B cell (primary cell): ENCODE measurements at regions not wholly inside any gene's neighbourhood (a gene's known extent, or its start where the extent isn't known, plus 50 kb on each side); places are given as distances from the start of the nearest gene placed in this dataset.

Experiments used
- ATAC-seq: fragments of 200-7000 bp; cut with Tn5 transposase; one replicate; pipeline ENCODE4 v1.10.0; 2021; ENCODE audit warnings: low read depth, mild to moderate bottlenecking, moderate number of reproducible peaks, moderate library complexity
- CTCF ChIA-PET: fragments of 350-600 bp; sonication (Branson Sonifier 250); formaldehyde crosslinking; loops from one replicate; lab custom pipeline; 2021; ENCODE audit warnings: antibody characterized with exemption, inconsistent platforms; lab: Charles Lee
- POLR2A ChIA-PET: fragments of 350-600 bp; sonication (Branson Sonifier 250); formaldehyde crosslinking; loops from one replicate; lab custom pipeline; 2021; ENCODE audit warnings: antibody characterized with exemption; lab: Charles Lee
- DNase-seq: peaks from one replicate; pipeline ENCODE4 v3.0.0; 2013
- H2AFZ ChIP-seq: 2 replicates; pipeline ENCODE4 v1.6.1; 2012; ENCODE audit warnings: mild to moderate bottlenecking, low read depth, low read length; ENCODE audit not compliant: insufficient read depth, poor library complexity, severe bottlenecking
- H3K27ac ChIP-seq, 2 donors: 1 replicate in 1 of 2; 2 replicates in 1 of 2; pipeline ENCODE4 v1.5.1; 2012 to 2013; ENCODE audit warnings: low read length in 2 of 2, mild to moderate bottlenecking in 2 of 2, moderate library complexity in 1 of 2
- H3K27me3 ChIP-seq, 4 experiments: fragments of 200-600 bp in 1 of 4; sonication (generic) in 1 of 4; replicated peaks in 1 of 4; 1 replicate in 2 of 4; 2 replicates in 2 of 4; pipeline versions ENCODE4 v1.6.1 to v1.7.0; 2013 to 2016; ENCODE audit warnings: low read length in 3 of 4, mild to moderate bottlenecking in 2 of 4, mixed read lengths in 1 of 4, moderate library complexity in 1 of 4; ENCODE audit not compliant: insufficient read depth in 4 of 4, control insufficient read depth in 3 of 4; ENCODE audit errors: control extremely low read depth in 1 of 4
- H3K36me3 ChIP-seq, 2 experiments: replicated peaks in 1 of 2; 1 replicate in 1 of 2; 2 replicates in 1 of 2; pipeline versions ENCODE4 v1.6.1 to v1.7.1; 2013; ENCODE audit warnings: low read length in 1 of 2; ENCODE audit not compliant: insufficient read depth in 2 of 2, control insufficient read depth in 1 of 2; ENCODE audit errors: control extremely low read depth in 1 of 2, extremely low read depth in 1 of 2
- H3K4me1 ChIP-seq, 2 donors: fragments of 200-600 bp in 1 of 2; sonication (generic) in 1 of 2; 1 replicate in 1 of 2; 2 replicates in 1 of 2; pipeline versions ENCODE4 v1.5.1 to v1.6.1; 2013 to 2017; ENCODE audit warnings: low read length in 2 of 2; ENCODE audit not compliant: control insufficient read depth in 2 of 2, insufficient read depth in 2 of 2
- H3K4me2 ChIP-seq: replicated peaks from 2 replicates; pipeline ENCODE3; 2012; ENCODE audit warnings: mild to moderate bottlenecking, low read depth, low read length; ENCODE audit not compliant: poor library complexity, severe bottlenecking
- H3K4me3 ChIP-seq, 5 experiments: fragments of 200-600 bp in 1 of 5; sonication (generic) in 1 of 5; 1 replicate in 3 of 5; 2 replicates in 2 of 5; pipeline versions ENCODE4 v1.5.1 to v1.7.0; 2011 to 2016; ENCODE audit warnings: low read length in 4 of 5, mild to moderate bottlenecking in 4 of 5, low read depth in 2 of 5, control low read depth in 1 of 5, moderate library complexity in 1 of 5; ENCODE audit not compliant: insufficient read depth in 1 of 5; ENCODE audit errors: control extremely low read depth in 1 of 5, extremely low read depth in 1 of 5
- H3K79me2 ChIP-seq: fragments of 200-600 bp; sonication (generic); one replicate; pipeline ENCODE4 v1.6.0; 2016; ENCODE audit warnings: low read length; ENCODE audit not compliant: control insufficient read depth, insufficient read depth
- H3K9ac ChIP-seq: fragments of 200-600 bp; sonication (generic); 2 replicates; pipeline ENCODE4 v1.6.1; 2017; ENCODE audit warnings: mild to moderate bottlenecking, low read length, moderate library complexity
- H3K9me3 ChIP-seq, 3 donors: one replicate each; pipeline versions ENCODE4 v1.6.1 to v1.7.1; 2013; ENCODE audit warnings: low read length in 2 of 3; ENCODE audit not compliant: control insufficient read depth in 2 of 3, insufficient read depth in 1 of 3; ENCODE audit errors: control extremely low read depth in 1 of 3
- H4K20me1 ChIP-seq: 2 replicates; pipeline ENCODE4 v1.6.0; 2012; ENCODE audit warnings: mild to moderate bottlenecking, low read length; ENCODE audit not compliant: insufficient read depth, control insufficient read depth, poor library complexity, severe bottlenecking
- H3K27ac Mint-ChIP-seq: one replicate; pipeline ENCODE4 v1.8.0; 2021; ENCODE audit warnings: mixed read lengths
- H3K27me3 Mint-ChIP-seq: one replicate; pipeline ENCODE4 v1.8.0; 2021; ENCODE audit warnings: mixed read lengths
- H3K4me1 Mint-ChIP-seq: one replicate; pipeline ENCODE4 v1.8.0; 2021; ENCODE audit warnings: mixed read lengths
- H3K4me3 Mint-ChIP-seq: one replicate; pipeline ENCODE4 v1.8.0; 2021; ENCODE audit warnings: mixed read lengths
- H3K9me3 Mint-ChIP-seq: one replicate; pipeline ENCODE4 v1.8.0; 2022; ENCODE audit warnings: mixed read lengths; ENCODE audit not compliant: insufficient read depth
- CTCF ChIP-seq: fragments of 200-600 bp; IDR thresholded peaks from one replicate; pipeline ENCODE4 v1.8.0; 2022; ENCODE audit warnings: antibody characterized with exemption, mild to moderate bottlenecking
- EZH2 ChIP-seq: IDR thresholded peaks from 2 replicates; pipeline ENCODE4 v1.6.1; 2012; ENCODE audit warnings: borderline replicate concordance, low read depth, mild to moderate bottlenecking, moderate library complexity, low read length; ENCODE audit not compliant: insufficient read depth, poor library complexity, severe bottlenecking
- WGBS: methylation state at CpG from one replicate; pipeline ENCODE4 v1.1.5; 2013; ENCODE audit warnings: missing lambda C conversion rate; ENCODE audit not compliant: insufficient coverage; 5-methylcytosine and 5-hydroxymethylcytosine counted together
- intact Hi-C: fragments of 100-400 bp; cut with micrococcal nuclease; formaldehyde crosslinking; loops from one replicate; pipeline ENCODE4 v1.10.0; 2022

DNA sequence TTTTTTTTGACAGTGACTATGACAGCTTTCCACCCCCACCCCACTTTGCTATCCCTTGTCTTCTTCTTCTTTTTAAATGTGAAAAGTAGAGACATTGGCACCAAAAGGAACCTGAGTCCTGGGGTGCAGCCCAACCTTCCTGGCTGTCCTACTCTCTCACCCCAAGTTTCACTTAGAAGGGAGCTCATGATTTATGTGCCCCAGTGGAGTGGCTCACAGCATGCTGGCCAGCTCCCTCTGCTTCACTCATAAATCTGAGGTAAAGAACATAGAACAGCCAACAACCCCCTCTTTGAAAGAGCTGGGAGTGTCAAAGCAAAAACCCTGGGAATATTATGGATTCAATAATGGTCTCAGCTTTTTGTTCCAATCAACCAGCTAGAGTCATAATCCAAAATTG is 196.3 kb upstream of the DAPK1 start:
- H3K4me3 Mint-ChIP-seq = no peak overlapping the region

GRCh38 chr9:87305151-87305550 is 192.5 kb upstream of the DAPK1 start:
- no peaks in the 10 kb centered on the region for H3K27me3 Mint-ChIP-seq
- no peak overlapping the region for H3K4me3 Mint-ChIP-seq
- CTCF ChIA-PET = no interaction called here

More for the DNA sequence above, 196.3 kb upstream of the DAPK1 start:
- H3K9ac ChIP-seq = no peak overlapping the region
- Mint-ChIP-seq H3K27me3 (no peaks in the 10 kb centered on the region), H3K27ac (no peak overlapping the region), H3K4me1 (no peaks in the 10 kb centered on the region), H3K9me3 (no peaks in the 10 kb centered on the region)
- peaks cover 0 to 4% (median 0%) of the 10 kb centered on the region in 3 donors for H3K9me3 ChIP-seq
- H3K79me2 ChIP-seq = no peaks in the 10 kb centered on the region
- H3K4me2 ChIP-seq = no peak overlapping the region
- ChIA-PET POLR2A (no interaction called here), CTCF (no interaction called here)
- no peak overlapping the region for H2AFZ ChIP-seq
- H3K27me3 ChIP-seq = no peaks in the 10 kb centered on the region
- H3K4me1 ChIP-seq = no peaks in the 10 kb centered on the region
- H3K4me3 ChIP-seq = no peak overlapping the region
- intact Hi-C loops = no loop called here
- no peak overlapping the region for H3K27ac ChIP-seq
- no peaks in the 10 kb centered on the region for H3K36me3 ChIP-seq
- no peak for TF ChIP-seq EZH2
- no peak for TF ChIP-seq CTCF
- no peak for ATAC-seq
- no peak for DNase-seq
- H4K20me1 ChIP-seq = no peaks in the 10 kb centered on the region

More at GRCh38 chr9:87305151-87305550, 192.5 kb upstream of the DAPK1 start:
- no peak for DNase-seq
- H3K27me3 ChIP-seq = no peaks in the 10 kb centered on the region
- H3K9me3 Mint-ChIP-seq = no peaks in the 10 kb centered on the region
- H3K27ac ChIP-seq = no peak overlapping the region
- H3K4me1 ChIP-seq = no peaks in the 10 kb centered on the region
- no peak for ATAC-seq
- peaks cover 0 to 4% (median 0%) of the 10 kb centered on the region in 3 donors for H3K9me3 ChIP-seq
- H3K36me3 ChIP-seq = no peaks in the 10 kb centered on the region
- TF ChIP-seq EZH2 = no peak
- TF ChIP-seq CTCF = no peak
- POLR2A ChIA-PET = no interaction called here
- H3K4me3 ChIP-seq = no peak overlapping the region
- intact Hi-C loops = no loop called here
- no peaks in the 10 kb centered on the region for H4K20me1 ChIP-seq
- H3K27ac Mint-ChIP-seq = no peak overlapping the region
- H3K4me1 Mint-ChIP-seq = no peaks in the 10 kb centered on the region
- no peak overlapping the region for H2AFZ ChIP-seq
- no peaks in the 10 kb centered on the region for H3K79me2 ChIP-seq
- no peak overlapping the region for H3K4me2 ChIP-seq
- WGBS = 85% methylated on average over 5 of the region's 7 CpGs
- H3K9ac ChIP-seq = no peak overlapping the region
